ENCODE measurements at regions not wholly inside any gene's neighbourhood (a gene's known extent, or its start where the extent isn't known, plus 50 kb on each side); places are given as distances from the start of the nearest gene placed in this dataset.

DNA sequence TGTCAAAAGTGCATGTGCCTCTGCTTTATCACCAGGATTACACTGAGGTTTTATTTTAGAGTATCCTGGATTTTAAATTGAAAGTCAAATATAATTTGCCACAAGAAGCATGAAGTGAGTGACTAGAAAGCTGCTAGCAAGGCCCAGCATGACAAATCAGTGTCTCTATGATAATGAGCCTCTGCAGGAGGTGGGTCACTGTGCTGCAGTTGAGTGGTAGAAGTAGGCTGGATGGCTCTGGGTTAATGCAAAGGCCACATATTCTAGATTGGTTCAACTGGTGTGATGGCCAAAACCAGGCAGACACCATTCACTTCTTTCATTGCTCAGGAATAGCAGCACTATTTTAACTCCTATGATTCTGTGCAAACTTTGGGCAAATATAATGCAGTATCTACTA lies 491.5 kb downstream of the OLFM4 start:
- TF ChIP-seq CTCF (IDR thresholded peaks at IDR 0.05; ENCODE audit: borderline replicate concordance, extremely low read depth, low read length, poor library complexity, severe bottlenecking) = no peak
- no peak for TF ChIP-seq EZH2 (IDR thresholded peaks at IDR 0.05; ENCODE audit: borderline replicate concordance, low read depth, low read length, severe bottlenecking)
